B cell (primary cell): ENCODE measurements at regions not wholly inside any gene's neighbourhood (a gene's known extent, or its start where the extent isn't known, plus 50 kb on each side); places are given as distances from the start of the nearest gene placed in this dataset.
"Not testable (repeated sequence)": the region's sequence is repeated elsewhere in the genome, so short reads cannot be mapped to it uniquely, and the experiment has no call there.

Experiments
- ATAC-seq: fragments of 200-7000 bp; cut with Tn5 transposase; one replicate; pipeline ENCODE4 v1.10.0; 2021; ENCODE audit warnings: low read depth, mild to moderate bottlenecking, moderate number of reproducible peaks, moderate library complexity
- CTCF ChIA-PET: fragments of 350-600 bp; sonication (Branson Sonifier 250); formaldehyde crosslinking; loops from one replicate; lab custom pipeline; 2021; ENCODE audit warnings: antibody characterized with exemption, inconsistent platforms; lab: Charles Lee
- POLR2A ChIA-PET: fragments of 350-600 bp; sonication (Branson Sonifier 250); formaldehyde crosslinking; loops from one replicate; lab custom pipeline; 2021; ENCODE audit warnings: antibody characterized with exemption; lab: Charles Lee
- DNase-seq: peaks from one replicate; pipeline ENCODE4 v3.0.0; 2013
- H2AFZ ChIP-seq: 2 replicates; pipeline ENCODE4 v1.6.1; 2012; ENCODE audit warnings: mild to moderate bottlenecking, low read depth, low read length; ENCODE audit not compliant: insufficient read depth, poor library complexity, severe bottlenecking
- H3K27ac ChIP-seq, 2 donors: 1 replicate in 1 of 2; 2 replicates in 1 of 2; pipeline ENCODE4 v1.5.1; 2012 to 2013; ENCODE audit warnings: low read length in 2 of 2, mild to moderate bottlenecking in 2 of 2, moderate library complexity in 1 of 2
- H3K27me3 ChIP-seq, 4 experiments: fragments of 200-600 bp in 1 of 4; sonication (generic) in 1 of 4; replicated peaks in 1 of 4; 1 replicate in 2 of 4; 2 replicates in 2 of 4; pipeline versions ENCODE4 v1.6.1 to v1.7.0; 2013 to 2016; ENCODE audit warnings: low read length in 3 of 4, mild to moderate bottlenecking in 2 of 4, mixed read lengths in 1 of 4, moderate library complexity in 1 of 4; ENCODE audit not compliant: insufficient read depth in 4 of 4, control insufficient read depth in 3 of 4; ENCODE audit errors: control extremely low read depth in 1 of 4
- H3K36me3 ChIP-seq, 2 experiments: replicated peaks in 1 of 2; 1 replicate in 1 of 2; 2 replicates in 1 of 2; pipeline versions ENCODE4 v1.6.1 to v1.7.1; 2013; ENCODE audit warnings: low read length in 1 of 2; ENCODE audit not compliant: insufficient read depth in 2 of 2, control insufficient read depth in 1 of 2; ENCODE audit errors: control extremely low read depth in 1 of 2, extremely low read depth in 1 of 2
- H3K4me1 ChIP-seq, 2 donors: fragments of 200-600 bp in 1 of 2; sonication (generic) in 1 of 2; 1 replicate in 1 of 2; 2 replicates in 1 of 2; pipeline versions ENCODE4 v1.5.1 to v1.6.1; 2013 to 2017; ENCODE audit warnings: low read length in 2 of 2; ENCODE audit not compliant: control insufficient read depth in 2 of 2, insufficient read depth in 2 of 2
- H3K4me2 ChIP-seq: replicated peaks from 2 replicates; pipeline ENCODE3; 2012; ENCODE audit warnings: mild to moderate bottlenecking, low read depth, low read length; ENCODE audit not compliant: poor library complexity, severe bottlenecking
- H3K4me3 ChIP-seq, 5 experiments: fragments of 200-600 bp in 1 of 5; sonication (generic) in 1 of 5; 1 replicate in 3 of 5; 2 replicates in 2 of 5; pipeline versions ENCODE4 v1.5.1 to v1.7.0; 2011 to 2016; ENCODE audit warnings: low read length in 4 of 5, mild to moderate bottlenecking in 4 of 5, low read depth in 2 of 5, control low read depth in 1 of 5, moderate library complexity in 1 of 5; ENCODE audit not compliant: insufficient read depth in 1 of 5; ENCODE audit errors: control extremely low read depth in 1 of 5, extremely low read depth in 1 of 5
- H3K79me2 ChIP-seq: fragments of 200-600 bp; sonication (generic); one replicate; pipeline ENCODE4 v1.6.0; 2016; ENCODE audit warnings: low read length; ENCODE audit not compliant: control insufficient read depth, insufficient read depth
- H3K9ac ChIP-seq: fragments of 200-600 bp; sonication (generic); 2 replicates; pipeline ENCODE4 v1.6.1; 2017; ENCODE audit warnings: mild to moderate bottlenecking, low read length, moderate library complexity
- H3K9me3 ChIP-seq, 3 donors: one replicate each; pipeline versions ENCODE4 v1.6.1 to v1.7.1; 2013; ENCODE audit warnings: low read length in 2 of 3; ENCODE audit not compliant: control insufficient read depth in 2 of 3, insufficient read depth in 1 of 3; ENCODE audit errors: control extremely low read depth in 1 of 3
- H4K20me1 ChIP-seq: 2 replicates; pipeline ENCODE4 v1.6.0; 2012; ENCODE audit warnings: mild to moderate bottlenecking, low read length; ENCODE audit not compliant: insufficient read depth, control insufficient read depth, poor library complexity, severe bottlenecking
- H3K27ac Mint-ChIP-seq: one replicate; pipeline ENCODE4 v1.8.0; 2021; ENCODE audit warnings: mixed read lengths
- H3K27me3 Mint-ChIP-seq: one replicate; pipeline ENCODE4 v1.8.0; 2021; ENCODE audit warnings: mixed read lengths
- H3K4me1 Mint-ChIP-seq: one replicate; pipeline ENCODE4 v1.8.0; 2021; ENCODE audit warnings: mixed read lengths
- H3K4me3 Mint-ChIP-seq: one replicate; pipeline ENCODE4 v1.8.0; 2021; ENCODE audit warnings: mixed read lengths
- H3K9me3 Mint-ChIP-seq: one replicate; pipeline ENCODE4 v1.8.0; 2022; ENCODE audit warnings: mixed read lengths; ENCODE audit not compliant: insufficient read depth
- CTCF ChIP-seq: fragments of 200-600 bp; IDR thresholded peaks from one replicate; pipeline ENCODE4 v1.8.0; 2022; ENCODE audit warnings: antibody characterized with exemption, mild to moderate bottlenecking
- EZH2 ChIP-seq: IDR thresholded peaks from 2 replicates; pipeline ENCODE4 v1.6.1; 2012; ENCODE audit warnings: borderline replicate concordance, low read depth, mild to moderate bottlenecking, moderate library complexity, low read length; ENCODE audit not compliant: insufficient read depth, poor library complexity, severe bottlenecking
- WGBS: methylation state at CpG from one replicate; pipeline ENCODE4 v1.1.5; 2013; ENCODE audit warnings: missing lambda C conversion rate; ENCODE audit not compliant: insufficient coverage; 5-methylcytosine and 5-hydroxymethylcytosine counted together
- intact Hi-C: fragments of 100-400 bp; cut with micrococcal nuclease; formaldehyde crosslinking; loops from one replicate; pipeline ENCODE4 v1.10.0; 2022

GRCh38 chr12:102281231-102281630 is 83.6 kb upstream of the PMCH start:
- no peaks in the 10 kb centered on the region for H3K27me3 ChIP-seq
- intact Hi-C loops, result no loop called here
- no peaks in the 10 kb centered on the region for H3K9me3 ChIP-seq
- no peaks in the 10 kb centered on the region for H3K79me2 ChIP-seq
- H3K4me3 ChIP-seq, result no peak overlapping the region
- CTCF ChIA-PET, result no interaction called here
- H3K4me2 ChIP-seq, result no peak overlapping the region
- H3K36me3 ChIP-seq, result no peaks in the 10 kb centered on the region
- Mint-ChIP-seq H3K9me3 (no peaks in the 10 kb centered on the region), H3K27ac (no peak overlapping the region), H3K4me1 (no peaks in the 10 kb centered on the region), H3K4me3 (no peak overlapping the region), H3K27me3 (no peaks in the 10 kb centered on the region)
- POLR2A ChIA-PET, result no interaction called here
- H3K4me1 ChIP-seq, result no peaks in the 10 kb centered on the region
- no peak overlapping the region for H3K27ac ChIP-seq
- TF ChIP-seq EZH2 (no peak), CTCF (no peak)
- H4K20me1 ChIP-seq, result no peaks in the 10 kb centered on the region
- no peak for ATAC-seq
- H3K9ac ChIP-seq, result no peak overlapping the region
- no peak overlapping the region for H2AFZ ChIP-seq
- 80% methylated on average over 1 of the region's 1 CpG for WGBS
- no peak for DNase-seq

GRCh38 chr12:102255687-102256086 is 58.1 kb upstream of the PMCH start:
- H3K4me2 ChIP-seq, H3K4me1 ChIP-seq, H3K27me3 ChIP-seq, H3K4me3 ChIP-seq, H3K36me3 ChIP-seq, H3K4me1 Mint-ChIP-seq, H3K9ac ChIP-seq, H3K27ac ChIP-seq, CTCF ChIA-PET, H4K20me1 ChIP-seq, H3K27ac Mint-ChIP-seq, DNase-seq, H3K9me3 Mint-ChIP-seq, POLR2A ChIA-PET, H2AFZ ChIP-seq, H3K9me3 ChIP-seq, H3K79me2 ChIP-seq, H3K4me3 Mint-ChIP-seq, ATAC-seq, intact Hi-C loops: not testable (repeated sequence)
- peaks cover 16% of the 10 kb centered on the region for H3K27me3 Mint-ChIP-seq
- no CpG with 5 or more reads among the region's 2 CpGs for WGBS

- H3K4me1 Mint-ChIP-seq, H3K9me3 Mint-ChIP-seq, H3K27me3 ChIP-seq, H3K27ac Mint-ChIP-seq, intact Hi-C loops, H3K4me2 ChIP-seq, H2AFZ ChIP-seq, H3K79me2 ChIP-seq, ATAC-seq, H4K20me1 ChIP-seq, H3K27ac ChIP-seq, H3K4me3 ChIP-seq, H3K4me1 ChIP-seq, CTCF ChIA-PET, H3K9me3 ChIP-seq, H3K4me3 Mint-ChIP-seq, DNase-seq, H3K9ac ChIP-seq, H3K36me3 ChIP-seq, POLR2A ChIA-PET: not testable (repeated sequence)
- no CpG with 5 or more reads among the region's 11 CpGs for WGBS
- H3K27me3 Mint-ChIP-seq, result peaks cover 23% of the 10 kb centered on the region
Measured at GRCh38 chr12:102251005-102251404, 53.4 kb upstream of the PMCH start.
